ENCODE measurements at regions not wholly inside any gene's neighbourhood (a gene's known extent, or its start where the extent isn't known, plus 50 kb on each side); places are given as distances from the start of the nearest gene placed in this dataset.

GRCh38 chr4:177103619-177104018, 206.1 kb upstream of the NEIL3 start:
- TF ChIP-seq CTCF (IDR thresholded peaks at IDR 0.05) (no peak), POLR2A (IDR thresholded peaks at IDR 0.05) (no peak)

Measured in suprapubic skin (tissue), 3 donors.